GM23248 (cell line): ENCODE measurements at regions not wholly inside any gene's neighbourhood (a gene's known extent, or its start where the extent isn't known, plus 50 kb on each side); places are given as distances from the start of the nearest gene placed in this dataset.

ENCODE experiments used
- DNase-seq: peaks from one replicate; pipeline ENCODE4 v3.0.0-alpha.2; 2015
- H2AFZ ChIP-seq: fragments of 200-600 bp; sonication (generic); 2 replicates; pipeline ENCODE4 v1.6.1; 2016; ENCODE audit warnings: antibody characterized with exemption
- H3F3A ChIP-seq: fragments of 200-600 bp; sonication (generic); 2 replicates; pipeline ENCODE4 v1.6.1; 2016; ENCODE audit warnings: mild to moderate bottlenecking, antibody characterized with exemption, mixed run types; ENCODE audit not compliant: insufficient read depth
- H3K27ac ChIP-seq: fragments of 200-600 bp; sonication (generic); 2 replicates; pipeline ENCODE4 v1.5.1; 2016; ENCODE audit warnings: mild to moderate bottlenecking
- H3K27me3 ChIP-seq: fragments of 200-600 bp; sonication (generic); replicated peaks from 2 replicates; pipeline ENCODE4 v1.6.1; 2016; ENCODE audit warnings: mild to moderate bottlenecking; ENCODE audit not compliant: insufficient read depth
- H3K36me3 ChIP-seq: fragments of 200-600 bp; sonication (generic); 2 replicates; pipeline ENCODE4 v1.6.1; 2016; ENCODE audit warnings: low read depth, mild to moderate bottlenecking
- H3K4me1 ChIP-seq: fragments of 200-600 bp; sonication (generic); 2 replicates; pipeline ENCODE4 v1.6.1; 2016; ENCODE audit warnings: mild to moderate bottlenecking; ENCODE audit not compliant: insufficient read depth
- H3K4me2 ChIP-seq: fragments of 200-600 bp; sonication (generic); one replicate; pipeline ENCODE4 v1.6.1; 2016; ENCODE audit warnings: mild to moderate bottlenecking; ENCODE audit not compliant: unreplicated experiment
- H3K4me3 ChIP-seq: fragments of 200-600 bp; sonication (generic); 2 replicates; pipeline ENCODE4 v1.5.1; 2016; ENCODE audit warnings: mild to moderate bottlenecking
- H3K79me2 ChIP-seq: fragments of 200-600 bp; sonication (generic); 2 replicates; pipeline ENCODE4 v1.6.1; 2016; ENCODE audit warnings: mild to moderate bottlenecking; ENCODE audit not compliant: insufficient read depth
- H3K9ac ChIP-seq: fragments of 200-600 bp; sonication (generic); 2 replicates; pipeline ENCODE4 v1.6.1; 2016; ENCODE audit warnings: mild to moderate bottlenecking
- H3K9me2 ChIP-seq: fragments of 200-600 bp; sonication (generic); 2 replicates; pipeline ENCODE4 v1.6.1; 2016; ENCODE audit warnings: mixed run types, mild to moderate bottlenecking, moderate library complexity; ENCODE audit not compliant: insufficient read depth
- H3K9me3 ChIP-seq: fragments of 200-600 bp; sonication (generic); one replicate; pipeline ENCODE4 v1.6.1; 2017; ENCODE audit warnings: low read depth
- H4K20me1 ChIP-seq: fragments of 200-600 bp; sonication (generic); 2 replicates; pipeline ENCODE4 v1.6.0; 2016; ENCODE audit not compliant: insufficient read depth
- EZH2 ChIP-seq: fragments of 200-600 bp; sonication (generic); IDR thresholded peaks from 2 replicates; pipeline ENCODE4 v1.6.1; 2018; ENCODE audit warnings: antibody characterized with exemption, mild to moderate bottlenecking; ENCODE audit not compliant: insufficient read depth, poor library complexity, severe bottlenecking
- EZH2phosphoT487 ChIP-seq: fragments of 200-600 bp; sonication (generic); IDR thresholded peaks from 2 replicates; pipeline ENCODE4 v1.6.1; 2018; ENCODE audit warnings: antibody characterized with exemption, moderate library complexity, mild to moderate bottlenecking, low read depth; ENCODE audit not compliant: insufficient read depth
- WGBS, 2 experiments: methylation state at CpG; one replicate each; pipeline ENCODE4 v1.1.6; 2015 to 2017; ENCODE audit warnings: low lambda C conversion rate in 2 of 2, low coverage in 1 of 2; ENCODE audit errors: missing lambda C conversion rate in 2 of 2; 5-methylcytosine and 5-hydroxymethylcytosine counted together
- in situ Hi-C: fragments of 300-500 bp; cut with MboI; formaldehyde crosslinking; loops from 2 replicates; pipeline ENCODE4 v1.15.0; 2020

- no peak overlapping the region for H3K27ac ChIP-seq
- H3K4me1 ChIP-seq = peaks cover 17% of the 10 kb centered on the region
- TF ChIP-seq EZH2 (no peak), EZH2phosphoT487 (no peak)
- 78 to 79% methylated on average over 7 of the region's 7 CpGs for WGBS, 2 experiments
- DNase-seq = no peak
- no peak overlapping the region for H3K4me3 ChIP-seq
- H3K9me2 ChIP-seq = no peaks in the 10 kb centered on the region
- H4K20me1 ChIP-seq = no peaks in the 10 kb centered on the region
- peaks cover 4% of the 10 kb centered on the region; the same call in 1 of the 2 replicates for H3F3A ChIP-seq
- no peak overlapping the region for H2AFZ ChIP-seq
- in situ Hi-C loops = no loop called here
- H3K36me3 ChIP-seq = no peaks in the 10 kb centered on the region
- no peaks in the 10 kb centered on the region for H3K27me3 ChIP-seq
- no peak overlapping the region for H3K4me2 ChIP-seq
- H3K79me2 ChIP-seq = no peaks in the 10 kb centered on the region
- H3K9ac ChIP-seq = no peak overlapping the region
- H3K9me3 ChIP-seq = no peaks in the 10 kb centered on the region
These were observed 476.2 kb upstream of the FZD8 start for GRCh38 chr10:36118314-36118713.

DNA sequence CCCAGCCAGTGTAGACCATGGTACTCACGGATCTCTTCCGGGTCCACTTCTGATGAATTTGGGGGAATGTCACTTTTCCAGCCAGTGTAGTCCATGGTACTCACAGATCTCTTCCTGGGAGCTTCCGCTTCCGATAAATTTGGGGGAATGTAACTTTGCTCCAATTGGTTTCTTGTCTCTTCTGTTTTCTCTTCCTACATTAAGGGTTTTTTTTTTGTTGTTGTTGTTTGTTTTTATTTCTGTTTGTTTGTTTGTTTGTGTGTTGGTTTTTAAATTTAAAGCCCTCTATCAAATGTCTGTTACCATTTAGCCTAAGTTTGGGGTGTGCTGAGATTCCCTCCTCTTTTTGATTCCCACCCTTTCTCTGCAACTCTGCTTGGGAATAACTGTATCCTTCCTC is 475.8 kb upstream of the FZD8 start:
- no peaks in the 10 kb centered on the region for H4K20me1 ChIP-seq
- TF ChIP-seq EZH2phosphoT487 (no peak), EZH2 (no peak)
- H3K4me1 ChIP-seq = peaks cover 17% of the 10 kb centered on the region
- H3F3A ChIP-seq = peaks cover 4% of the 10 kb centered on the region; the same call in 1 of the 2 replicates
- in situ Hi-C loops = no loop called here
- H3K4me3 ChIP-seq = no peak overlapping the region
- DNase-seq = no peak
- H3K27me3 ChIP-seq = no peaks in the 10 kb centered on the region
- H3K9ac ChIP-seq = no peak overlapping the region
- H3K27ac ChIP-seq = no peak overlapping the region
- H3K9me2 ChIP-seq = no peaks in the 10 kb centered on the region
- no peaks in the 10 kb centered on the region for H3K36me3 ChIP-seq
- WGBS, 2 experiments = 71 to 73% methylated on average over 4 of the region's 4 CpGs
- no peak overlapping the region for H2AFZ ChIP-seq
- H3K9me3 ChIP-seq = no peaks in the 10 kb centered on the region
- H3K79me2 ChIP-seq = no peaks in the 10 kb centered on the region
- H3K4me2 ChIP-seq = no peak overlapping the region

GRCh38 chr10:36117231-36117630 is 475.1 kb upstream of the FZD8 start:
- no peak overlapping the region for H3K4me3 ChIP-seq
- no peaks in the 10 kb centered on the region for H3K27me3 ChIP-seq
- WGBS, 2 experiments = 88 to 91% methylated on average over 5 of the region's 5 CpGs
- peaks cover 4% of the 10 kb centered on the region; the same call in 1 of the 2 replicates for H3F3A ChIP-seq
- H3K36me3 ChIP-seq = no peaks in the 10 kb centered on the region
- no peaks in the 10 kb centered on the region for H3K9me2 ChIP-seq
- H3K9me3 ChIP-seq = no peaks in the 10 kb centered on the region
- H3K4me2 ChIP-seq = no peak overlapping the region
- no peaks in the 10 kb centered on the region for H4K20me1 ChIP-seq
- no peaks in the 10 kb centered on the region for H3K79me2 ChIP-seq
- DNase-seq = no peak
- TF ChIP-seq EZH2 = no peak
- no peak for TF ChIP-seq EZH2phosphoT487
- in situ Hi-C loops = no loop called here
- H2AFZ ChIP-seq = no peak overlapping the region
- peaks cover 17% of the 10 kb centered on the region for H3K4me1 ChIP-seq
- no peak overlapping the region for H3K9ac ChIP-seq
- no peak overlapping the region for H3K27ac ChIP-seq

DNA sequence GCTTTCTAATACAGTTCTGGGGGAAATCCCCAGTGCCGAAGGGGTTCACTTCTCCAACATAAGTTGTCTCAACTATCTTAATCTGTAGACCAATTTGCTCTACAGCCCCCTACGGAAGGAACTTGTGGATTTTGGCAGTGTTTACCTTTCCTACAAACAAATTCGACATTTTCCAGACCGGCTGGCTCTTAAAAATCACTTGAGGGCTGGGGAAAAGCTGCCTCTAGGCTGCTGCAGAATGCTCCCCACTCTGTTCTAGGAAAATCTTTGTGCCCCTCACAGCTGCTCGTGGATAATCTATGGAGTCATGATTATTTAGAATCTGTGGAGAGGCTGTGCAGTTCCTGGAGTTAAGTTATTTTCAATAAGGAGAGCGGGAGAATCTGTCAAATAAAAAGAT is 474.6 kb upstream of the FZD8 start:
- H3K4me2 ChIP-seq = no peak overlapping the region
- no peak overlapping the region for H3K27ac ChIP-seq
- no peaks in the 10 kb centered on the region for H3K9me3 ChIP-seq
- no peak overlapping the region for H3K4me3 ChIP-seq
- WGBS, 2 experiments = 87% methylated on average over 6 of the region's 6 CpGs
- no peak overlapping the region for H2AFZ ChIP-seq
- no peak overlapping the region for H3K9ac ChIP-seq
- no peaks in the 10 kb centered on the region for H4K20me1 ChIP-seq
- H3F3A ChIP-seq = peaks cover 4% of the 10 kb centered on the region; the same call in 1 of the 2 replicates
- H3K9me2 ChIP-seq = no peaks in the 10 kb centered on the region
- no peaks in the 10 kb centered on the region for H3K27me3 ChIP-seq
- H3K79me2 ChIP-seq = no peaks in the 10 kb centered on the region
- in situ Hi-C loops = no loop called here
- no peaks in the 10 kb centered on the region for H3K36me3 ChIP-seq
- no peak for DNase-seq
- no peak for TF ChIP-seq EZH2
- TF ChIP-seq EZH2phosphoT487 = no peak
- peaks cover 17% of the 10 kb centered on the region for H3K4me1 ChIP-seq

- H2AFZ ChIP-seq = no peak overlapping the region
- no peak overlapping the region for H3K27ac ChIP-seq
- DNase-seq = no peak
- no peak for TF ChIP-seq EZH2
- TF ChIP-seq EZH2phosphoT487 = no peak
- in situ Hi-C loops = no loop called here
- no peaks in the 10 kb centered on the region for H4K20me1 ChIP-seq
- no peak overlapping the region for H3K4me3 ChIP-seq
- no peaks in the 10 kb centered on the region for H3K9me2 ChIP-seq
- H3K27me3 ChIP-seq = no peaks in the 10 kb centered on the region
- no peak overlapping the region for H3K4me2 ChIP-seq
- peaks cover 17% of the 10 kb centered on the region for H3K4me1 ChIP-seq
- WGBS, 2 experiments = 87% methylated on average over 2 of the region's 2 CpGs
- H3K9me3 ChIP-seq = no peaks in the 10 kb centered on the region
- H3K79me2 ChIP-seq = no peaks in the 10 kb centered on the region
- peaks cover 4% of the 10 kb centered on the region; the same call in 1 of the 2 replicates for H3F3A ChIP-seq
- H3K36me3 ChIP-seq = no peaks in the 10 kb centered on the region
- no peak overlapping the region for H3K9ac ChIP-seq
These were observed 473.9 kb upstream of the FZD8 start for GRCh38 chr10:36116040-36116439.
